Activated T-cell treated with anti-CD3 and anti-CD28 coated beads, Interleukin-2, amount 50 U/mL, for 48 hours (primary cell): ENCODE measurements at regions not wholly inside any gene's neighbourhood (a gene's known extent, or its start where the extent isn't known, plus 50 kb on each side); places are given as distances from the start of the nearest gene placed in this dataset.
"Not testable (repeated sequence)": the region's sequence is repeated elsewhere in the genome, so short reads cannot be mapped to it uniquely, and the experiment has no call there.

Experiments used
- DNase-seq, 2 experiments: peaks; one replicate each; pipeline ENCODE4 v3.0.0-alpha.2; 2020

DNA sequence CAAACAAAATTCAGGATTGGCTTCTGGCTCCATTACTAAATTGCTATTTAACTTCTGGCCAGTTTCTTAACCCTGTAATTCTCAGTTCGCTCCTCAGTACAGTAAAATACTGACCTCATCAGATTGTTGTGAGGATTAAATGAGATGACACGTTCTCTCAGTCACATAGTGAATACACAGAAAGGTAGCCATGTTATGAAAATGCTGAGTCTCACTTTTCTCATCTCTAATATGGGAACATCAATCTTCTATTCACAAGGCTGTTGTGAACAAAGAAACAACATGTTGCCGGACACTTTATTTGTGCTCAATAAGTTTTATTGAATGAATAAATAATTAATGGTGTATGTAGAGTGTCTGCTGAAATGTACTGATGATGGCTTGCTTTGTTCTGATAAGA, 924.5 kb upstream of the GOT2 start:
- no peak for DNase-seq

DNA sequence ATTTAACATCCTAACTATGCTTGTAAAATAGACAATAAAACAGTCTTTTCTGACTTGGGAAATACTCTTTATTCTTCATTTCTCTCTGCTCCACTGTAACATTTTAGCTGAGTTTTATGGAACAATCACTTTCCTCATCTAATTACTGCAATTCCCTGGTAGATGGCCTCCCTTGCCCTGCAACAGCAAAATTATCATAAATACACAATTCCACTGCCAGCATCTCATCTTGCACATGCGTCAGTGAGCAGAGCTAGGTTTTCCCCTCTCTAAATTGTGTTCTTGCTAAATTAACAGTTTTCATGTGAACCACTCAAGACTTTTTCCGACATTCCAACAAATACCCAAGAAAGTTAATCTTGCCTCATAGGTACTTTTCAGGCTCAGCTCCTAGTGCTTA, 920.9 kb upstream of the GOT2 start:
- DNase-seq: no peak

DNA sequence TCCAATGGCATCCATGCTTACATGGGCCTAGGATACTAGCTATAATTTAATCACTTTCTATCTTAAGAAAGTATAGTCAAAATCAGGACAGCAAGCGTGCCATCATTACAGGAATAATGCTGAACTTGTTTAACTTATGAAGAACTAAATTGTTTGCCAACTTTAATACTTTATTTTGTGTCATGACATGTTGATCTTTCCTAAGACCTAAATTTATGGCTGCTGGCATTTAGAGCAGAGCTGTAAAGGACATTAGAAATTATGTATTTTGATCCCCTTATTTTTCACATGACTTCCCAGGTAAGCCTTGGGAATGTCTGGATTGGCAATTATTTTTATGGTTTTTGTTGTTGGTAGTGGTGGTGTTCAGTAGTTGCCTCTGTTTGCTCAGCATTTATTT, 920.3 kb upstream of the GOT2 start:
- DNase-seq: no peak

DNA sequence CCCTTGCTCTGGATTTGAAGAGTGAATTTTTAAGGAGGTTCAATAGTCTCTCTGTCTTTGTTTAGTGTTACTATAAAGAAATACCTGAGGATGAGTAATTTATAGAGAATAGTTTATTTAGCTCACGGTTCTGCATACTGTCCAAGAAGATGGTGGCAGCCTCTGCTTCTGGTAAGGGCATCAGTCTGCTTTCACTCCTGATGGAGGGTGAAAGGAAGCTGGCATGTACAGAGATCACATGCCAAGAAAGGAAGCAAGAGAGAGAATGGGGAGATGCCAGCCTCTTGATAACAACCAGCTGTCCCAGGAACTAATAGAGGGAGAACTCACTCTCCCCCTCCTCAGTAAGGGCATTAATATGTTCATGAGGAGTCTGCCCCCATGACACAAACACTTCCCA, 917.5 kb upstream of the GOT2 start:
- DNase-seq: no peak

DNA sequence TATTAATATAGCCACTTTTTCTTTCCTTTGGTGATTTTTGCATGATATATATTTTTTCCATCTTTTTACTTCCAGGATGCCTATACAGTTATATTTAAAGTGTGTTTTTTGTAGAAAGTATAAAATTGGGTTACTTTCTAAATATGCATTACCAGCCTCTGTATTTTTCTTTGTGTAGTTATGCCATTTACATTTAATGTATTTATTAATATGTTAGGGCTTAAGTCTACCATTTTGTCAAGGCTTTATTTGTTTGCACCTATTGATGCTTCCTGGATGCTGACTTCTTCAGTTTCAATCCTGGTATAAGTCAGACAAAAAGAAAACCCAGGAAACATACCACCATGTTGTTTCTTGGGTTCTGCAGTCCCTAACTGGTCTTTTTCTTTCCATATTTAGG, 911.1 kb upstream of the GOT2 start:
- no peak for DNase-seq

DNA sequence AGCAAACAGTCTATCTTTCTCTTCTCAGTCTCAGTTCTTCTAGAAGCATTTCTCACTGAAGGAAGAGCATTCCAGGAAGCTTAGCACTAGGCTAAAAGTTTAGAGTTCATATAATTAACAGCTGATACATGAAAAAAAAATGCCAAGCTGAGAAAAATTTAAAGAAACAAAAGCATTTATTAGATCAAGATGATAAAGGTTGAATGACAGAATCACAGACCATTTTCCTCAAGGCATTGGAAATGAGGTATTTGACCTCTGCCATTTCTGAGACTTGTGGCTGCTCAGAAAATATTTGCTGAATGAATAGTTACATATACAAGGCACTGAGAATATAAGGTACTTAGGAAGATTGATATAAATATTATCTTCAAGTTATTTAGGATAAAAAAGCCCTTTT, 901.6 kb upstream of the GOT2 start:
- no peak for DNase-seq

DNA sequence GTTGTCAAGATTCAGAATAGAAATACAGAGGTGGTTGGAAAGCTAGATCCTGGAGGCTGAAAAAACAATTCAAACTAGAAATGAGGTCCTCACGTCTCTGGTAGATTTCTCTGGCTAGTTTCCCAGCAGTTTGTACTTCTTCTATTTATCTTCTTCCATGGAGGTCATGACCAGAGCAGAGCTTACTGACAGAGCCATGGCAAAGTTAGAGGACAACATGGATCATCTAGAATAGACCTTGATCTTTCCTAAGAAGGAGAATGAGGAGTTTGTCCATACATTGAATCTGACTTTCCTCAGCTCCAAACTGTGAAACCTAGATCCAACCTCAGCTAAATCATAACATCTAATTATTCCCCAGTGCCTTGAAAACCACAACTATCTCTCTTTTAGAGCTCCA, 900.8 kb upstream of the GOT2 start:
- no peak for DNase-seq

DNA sequence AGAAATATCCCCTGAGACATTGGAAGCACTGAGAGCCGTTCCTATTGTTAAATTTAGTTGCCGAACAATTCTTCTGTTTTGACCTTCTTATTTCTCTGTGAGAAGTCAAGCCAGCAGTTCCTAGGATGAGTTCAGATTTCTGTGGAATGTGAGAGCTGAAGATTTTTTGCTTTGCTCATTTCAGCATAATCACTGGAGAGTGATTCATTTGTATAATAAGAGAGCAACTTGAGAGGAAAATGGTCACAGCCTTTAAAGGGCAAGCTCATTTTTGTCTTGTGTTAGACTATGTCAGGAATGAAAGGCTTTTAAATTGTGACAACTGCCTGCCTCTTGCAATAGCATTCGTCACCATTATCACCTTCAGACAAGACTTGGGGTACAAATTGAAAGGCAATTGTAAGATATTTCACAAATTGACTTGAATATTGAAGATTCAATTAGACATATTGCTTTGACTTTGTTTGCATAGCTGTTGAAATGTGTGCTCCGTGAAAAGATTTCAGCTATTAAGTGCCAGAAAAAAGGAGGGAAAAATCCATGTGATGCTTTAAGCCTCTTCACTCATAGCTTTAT, 900.0 kb upstream of the GOT2 start:
- no peak for DNase-seq

DNA sequence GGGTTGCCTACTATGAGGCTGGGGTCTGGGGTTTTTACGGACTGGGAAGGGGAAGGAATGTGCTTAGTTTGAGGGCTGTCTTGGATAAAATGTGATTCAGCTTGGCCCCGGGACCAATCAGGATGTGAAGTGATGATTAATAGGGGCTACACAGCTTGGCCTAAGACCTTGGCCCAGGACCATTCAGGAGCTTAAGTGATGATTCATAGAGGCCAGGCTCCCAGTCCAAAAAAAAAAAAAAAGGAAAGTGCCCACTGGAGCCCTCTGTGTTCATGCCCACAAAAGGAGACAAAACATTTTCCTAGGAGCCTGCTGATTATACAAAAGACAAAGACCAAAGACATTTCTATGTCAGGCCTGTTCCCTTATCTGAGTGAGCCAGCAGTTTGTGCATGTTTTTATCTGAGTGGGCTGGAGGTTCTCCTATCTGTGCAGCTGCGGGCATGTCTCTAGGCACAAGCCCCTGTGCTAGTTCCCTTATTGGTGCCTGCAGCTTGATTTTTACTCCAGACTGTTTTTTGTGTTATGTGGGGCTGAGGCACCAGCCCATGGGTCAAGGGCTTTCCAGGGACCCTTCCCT, 898.2 kb upstream of the GOT2 start:
- DNase-seq: no peak

DNA sequence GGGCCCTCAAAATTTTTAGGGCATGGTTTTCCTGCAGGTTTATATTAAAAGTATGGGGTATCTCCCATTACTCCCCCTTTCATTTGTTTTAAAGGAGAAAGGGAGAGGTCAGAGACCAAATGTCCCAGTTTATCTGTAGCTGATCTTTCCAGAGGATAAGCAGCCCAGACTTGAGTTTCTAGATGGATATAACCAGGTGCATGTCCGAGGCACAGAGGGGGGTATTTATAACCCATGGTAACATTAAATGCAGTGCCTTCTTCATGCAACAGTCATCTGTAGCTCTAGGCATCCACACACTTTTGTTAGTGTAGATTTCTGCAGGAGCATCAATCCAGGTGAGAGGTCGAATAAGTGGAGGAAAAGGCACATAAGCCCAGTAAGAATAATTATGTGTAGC, 890.3 kb upstream of the GOT2 start:
- not testable (repeated sequence) for DNase-seq

DNA sequence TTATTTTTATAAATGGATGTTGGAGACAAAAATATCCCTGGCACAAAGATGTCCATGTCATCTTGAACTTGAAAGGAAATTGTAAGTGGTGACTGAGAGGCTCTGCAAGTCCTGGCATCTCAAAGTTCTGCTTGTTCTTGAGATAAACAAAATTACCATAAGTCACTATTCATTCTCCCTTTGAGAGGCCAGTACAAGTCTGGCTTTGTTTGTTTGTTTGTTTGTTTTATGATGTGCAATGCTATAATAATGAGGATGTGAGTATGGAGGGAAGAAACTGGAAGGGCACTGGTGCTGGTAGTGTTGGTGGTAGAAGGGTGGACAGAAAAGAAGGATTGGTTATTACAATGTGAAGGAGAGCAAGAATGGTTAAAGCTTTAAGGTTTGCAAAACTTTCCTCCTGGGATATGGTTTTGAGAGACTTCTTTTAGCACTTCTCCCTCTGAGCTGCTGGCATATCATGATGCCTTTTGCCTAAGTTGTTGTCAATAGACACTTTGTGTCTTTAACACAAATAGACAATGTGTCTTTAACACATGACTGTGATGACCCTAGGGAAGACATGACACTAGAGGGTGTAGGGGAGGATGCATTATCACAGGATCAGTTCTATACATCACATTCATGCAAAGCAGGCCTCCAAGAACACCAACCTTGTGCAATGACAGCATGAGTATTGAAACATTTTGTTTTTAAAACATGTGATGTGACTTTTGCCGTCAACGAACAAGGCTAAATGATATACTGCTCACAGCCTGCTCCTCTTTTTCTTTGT, 880.5 kb upstream of the GOT2 start:
- DNase-seq: no peak

DNA sequence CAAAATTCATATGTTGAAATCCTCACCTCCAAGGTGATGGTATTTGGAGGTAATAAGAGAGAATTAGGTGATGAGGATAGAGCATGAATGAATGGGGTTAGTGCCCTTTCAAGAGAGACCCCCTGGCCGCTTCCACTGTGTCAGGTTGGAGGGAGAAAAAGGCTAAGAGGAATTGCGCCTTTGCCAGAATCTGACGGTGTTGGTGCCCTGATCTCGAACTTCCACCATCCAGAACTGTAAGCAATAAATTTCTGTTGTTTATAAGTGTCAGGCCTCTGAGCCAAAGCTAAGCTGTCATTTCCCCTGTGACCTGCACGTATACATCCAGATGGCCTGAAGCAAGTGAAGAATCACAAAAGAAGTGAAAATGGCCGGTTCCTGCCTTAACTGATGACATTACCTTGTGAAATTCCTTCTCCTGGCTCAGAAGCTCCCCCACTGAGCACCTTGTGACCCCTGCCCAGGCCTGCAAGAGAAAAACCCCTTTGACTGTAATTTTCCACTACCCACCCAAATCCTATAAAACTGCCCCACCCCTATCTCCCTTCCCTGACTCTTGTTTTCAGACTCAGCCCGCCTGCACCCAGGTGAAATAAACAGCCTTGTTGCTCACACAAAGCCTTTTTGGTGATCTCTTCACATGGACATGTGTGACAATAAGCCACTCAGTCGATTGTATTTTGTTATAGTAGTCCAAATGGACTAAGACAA, 878.9 kb upstream of the GOT2 start:
- not testable (repeated sequence) for DNase-seq

DNA sequence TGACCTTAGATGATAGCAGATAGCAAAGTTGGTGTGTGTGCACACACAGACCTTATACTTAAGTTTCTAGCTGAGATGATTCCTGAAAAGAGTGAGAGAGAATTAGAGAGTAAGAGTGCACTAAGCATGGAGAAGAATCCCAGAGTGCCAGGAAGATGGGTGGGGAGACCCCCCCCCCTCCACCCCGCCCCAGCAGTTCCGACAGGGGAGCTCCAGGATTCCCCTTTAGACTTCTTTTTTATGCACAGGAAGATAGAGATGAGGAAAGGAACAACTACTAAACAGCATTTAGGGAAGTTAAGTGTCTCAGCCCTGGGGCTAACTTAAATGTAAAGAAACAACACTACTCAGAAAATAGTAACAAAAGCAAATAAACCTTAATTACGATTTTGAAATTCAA, 878.0 kb upstream of the GOT2 start:
- no peak for DNase-seq

DNA sequence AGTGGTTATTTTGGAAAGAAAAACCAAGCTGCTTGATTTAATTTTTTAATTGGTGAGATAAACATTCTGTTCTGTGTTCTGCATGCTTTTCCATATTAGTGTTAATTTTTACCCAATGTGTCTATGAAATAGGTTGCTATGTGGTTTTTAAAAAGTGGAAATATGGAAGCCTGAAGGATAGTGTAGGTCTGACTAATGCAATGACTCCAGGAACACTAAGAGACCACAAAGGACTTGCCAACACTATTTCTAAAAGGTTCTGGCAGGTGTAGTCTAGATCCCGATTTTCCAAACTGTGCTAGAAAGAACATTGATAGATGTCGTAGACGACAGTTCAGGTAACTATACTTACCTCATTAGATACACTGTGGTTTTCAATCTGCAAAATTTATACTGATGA, 877.4 kb upstream of the GOT2 start:
- no peak for DNase-seq

DNA sequence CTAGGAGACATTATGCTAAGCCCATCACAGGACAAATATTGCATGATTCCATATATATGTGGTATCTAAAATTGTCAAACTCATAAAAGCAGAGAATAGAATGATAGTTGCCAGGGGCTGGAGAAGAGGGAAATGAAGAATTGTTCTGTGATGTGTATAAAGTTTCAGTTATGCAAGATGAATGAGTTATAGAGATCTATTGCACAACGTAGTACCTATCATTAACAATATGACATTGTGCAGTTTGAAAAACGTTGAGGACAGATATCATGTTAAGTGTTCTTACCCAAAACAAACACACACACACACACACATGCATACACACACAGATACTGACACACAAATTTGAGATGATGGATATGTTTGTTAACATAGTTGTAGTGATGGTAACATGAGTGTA, 871.6 kb upstream of the GOT2 start:
- no peak for DNase-seq

DNA sequence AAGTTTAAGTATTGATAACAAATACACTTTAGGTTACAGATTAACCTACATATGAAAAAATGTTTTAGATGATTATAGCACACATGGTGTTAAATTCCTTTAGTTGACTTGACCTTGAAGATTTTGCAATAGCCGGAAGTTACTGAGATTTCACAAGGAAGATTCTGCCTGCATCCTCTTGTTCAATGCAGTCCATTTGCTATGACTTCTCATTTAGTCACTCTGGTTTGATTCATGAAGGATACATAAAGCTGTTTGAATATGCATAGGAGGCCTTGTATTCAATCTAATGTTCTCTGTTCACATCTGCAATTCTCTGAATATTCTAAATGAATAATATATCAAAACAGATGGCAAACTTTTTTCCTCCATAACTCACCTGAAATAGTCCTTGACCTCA, 870.2 kb upstream of the GOT2 start:
- DNase-seq: no peak

DNA sequence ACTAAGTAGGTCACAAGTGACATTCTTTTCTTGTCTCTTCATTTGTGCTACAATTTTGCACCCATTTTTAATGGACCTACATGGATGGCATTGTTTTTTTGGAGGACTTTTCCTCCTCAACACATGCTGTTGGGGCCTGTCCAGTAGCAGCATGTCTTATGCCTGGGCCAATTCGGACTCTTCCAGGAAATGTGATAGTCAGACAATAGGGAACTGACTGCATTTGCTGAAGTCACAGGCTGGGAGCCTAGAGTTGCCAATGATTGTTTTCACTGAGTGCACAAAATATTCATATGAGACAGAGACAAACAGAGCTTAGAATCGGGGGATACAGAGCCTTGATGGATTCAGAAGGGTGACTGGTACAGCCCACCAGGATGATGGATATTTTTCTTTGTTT, 867.3 kb upstream of the GOT2 start:
- no peak for DNase-seq

DNA sequence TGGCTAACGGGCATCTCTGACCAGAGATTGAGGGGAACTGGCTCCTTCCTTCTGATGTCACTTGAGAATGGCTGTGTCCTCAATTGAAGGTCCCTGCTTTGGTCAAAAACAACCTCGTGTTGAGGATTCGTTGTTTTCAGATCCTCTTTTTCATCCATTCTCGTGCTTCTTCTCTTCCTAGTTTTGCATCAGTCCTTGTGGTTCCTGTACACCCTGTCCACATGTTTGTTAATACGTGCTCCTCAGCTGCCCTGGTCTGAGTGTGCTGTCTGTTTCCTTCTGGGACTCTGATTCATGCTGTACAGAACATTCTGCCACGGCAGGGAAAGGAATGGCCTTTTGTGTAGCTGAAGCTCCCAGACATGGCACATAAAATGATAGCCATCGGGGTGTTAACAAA, 863.2 kb upstream of the GOT2 start:
- no peak for DNase-seq

DNA sequence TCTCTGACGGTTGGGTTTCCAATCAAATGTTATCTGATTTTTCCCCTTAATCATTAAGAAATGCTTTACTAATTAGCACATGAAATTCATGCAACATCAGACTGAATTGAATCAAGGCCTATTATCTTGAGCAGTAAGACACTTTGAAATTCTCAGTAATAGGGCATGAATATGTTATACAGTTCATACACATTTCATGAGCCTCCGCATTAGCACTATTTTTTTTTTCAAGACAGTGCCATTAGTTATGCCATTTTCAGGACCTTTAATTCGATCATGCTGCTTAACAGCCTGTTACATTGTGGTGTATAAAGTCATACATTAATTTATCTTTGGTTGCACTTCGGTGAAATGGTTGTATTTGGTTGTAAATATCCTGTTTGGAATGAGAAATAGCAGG, 862.6 kb upstream of the GOT2 start:
- DNase-seq: no peak

DNA sequence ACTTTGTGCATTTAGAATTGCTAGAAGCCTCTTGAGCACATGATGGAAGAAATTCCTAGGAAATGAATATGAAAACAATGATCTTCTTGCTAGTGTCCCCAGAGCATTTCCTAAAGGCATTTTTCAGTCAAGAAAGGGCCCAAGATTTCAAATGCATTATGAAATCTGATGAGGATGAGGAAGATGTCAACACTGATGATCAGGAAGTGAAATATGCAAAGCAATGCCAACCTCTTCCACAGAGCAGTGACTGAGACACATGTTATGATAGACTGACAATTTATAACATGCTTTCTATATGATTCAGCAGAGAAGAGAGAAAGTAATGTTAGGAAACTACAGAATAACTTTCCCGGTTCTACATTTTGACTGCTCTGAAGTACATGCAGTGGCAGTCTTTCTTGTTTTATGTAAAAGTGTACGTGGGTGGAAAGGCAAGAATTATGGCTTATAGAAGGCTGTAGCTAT, 859.1 kb upstream of the GOT2 start:
- DNase-seq: no peak

DNA sequence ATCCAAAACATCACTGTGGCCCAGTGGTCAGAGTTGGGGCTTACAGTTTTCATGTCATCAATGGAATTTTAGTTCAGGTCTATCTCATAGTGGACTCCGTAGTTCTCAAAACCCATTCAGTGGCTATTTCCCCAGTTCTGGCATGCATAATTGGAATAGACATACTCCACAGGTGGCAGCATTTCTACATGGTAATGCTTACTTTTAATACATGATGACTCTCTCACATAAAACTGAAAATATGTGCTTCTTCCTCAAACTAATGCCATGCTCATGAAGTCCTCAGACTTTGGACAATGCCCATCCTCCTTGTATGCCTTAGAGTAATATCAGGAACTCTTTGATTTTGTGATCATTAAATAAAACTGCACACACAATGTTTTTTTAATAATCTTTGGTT, 857.4 kb upstream of the GOT2 start:
- DNase-seq: no peak

DNA sequence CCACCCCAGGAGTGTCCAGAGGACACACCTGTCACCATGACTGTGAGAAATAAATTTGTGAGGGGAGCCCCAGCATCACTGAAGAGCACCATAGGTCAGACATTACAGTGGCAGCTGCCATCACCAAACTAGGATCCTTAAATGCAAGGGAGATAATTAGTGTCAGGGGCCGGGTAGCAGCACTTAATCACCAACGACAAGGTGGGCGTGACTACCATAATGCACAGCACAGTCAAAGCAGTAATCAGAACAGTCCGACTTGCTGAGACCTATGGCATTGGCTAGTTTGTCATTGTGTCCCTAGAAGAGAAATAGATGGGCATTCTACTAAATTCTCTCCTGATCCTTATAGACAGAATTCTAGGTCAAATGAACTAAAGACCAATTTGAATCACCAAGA, 856.7 kb upstream of the GOT2 start:
- no peak for DNase-seq

DNA sequence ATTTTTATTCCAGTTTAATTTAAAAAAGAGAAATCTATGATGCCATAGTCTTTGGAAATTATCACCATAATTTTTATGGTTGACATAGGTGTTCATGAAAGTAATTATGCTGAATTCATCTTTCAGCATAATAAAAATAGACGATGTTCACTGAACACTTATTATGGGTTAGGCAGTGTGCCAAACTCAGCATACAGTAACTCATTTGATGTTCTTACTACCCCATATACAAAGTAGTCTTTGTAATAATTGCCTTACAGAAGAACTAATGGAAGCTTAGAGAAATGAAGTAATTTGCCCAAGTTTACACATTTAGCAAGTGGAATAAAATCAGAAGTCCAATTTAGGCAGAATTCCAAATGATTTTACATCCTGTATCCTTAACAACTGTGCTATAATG, 852.2 kb upstream of the GOT2 start:
- DNase-seq: no peak

DNA sequence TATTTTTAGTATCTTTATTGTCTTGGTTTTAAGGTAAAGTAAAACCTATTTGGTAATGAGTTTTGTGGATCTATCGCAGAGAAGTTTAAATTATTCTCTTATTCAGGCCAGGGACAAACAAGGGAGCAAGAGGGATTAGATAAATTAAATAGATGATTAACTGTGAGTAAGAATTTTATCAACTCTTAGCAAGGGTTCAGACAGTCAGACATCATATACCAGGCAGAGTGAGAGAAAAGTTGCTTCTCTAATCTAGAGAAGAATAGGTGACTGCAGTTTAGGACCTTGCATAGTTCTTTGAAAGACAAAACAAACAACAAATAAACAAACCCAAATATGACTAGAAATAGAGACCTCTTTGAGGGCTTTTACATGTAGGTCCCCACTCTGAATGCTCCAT, 840.2 kb upstream of the GOT2 start:
- no peak for DNase-seq
